ENCODE measurements at regions not wholly inside any gene's neighbourhood (a gene's known extent, or its start where the extent isn't known, plus 50 kb on each side); places are given as distances from the start of the nearest gene placed in this dataset.

- TF ChIP-seq POLR2A (IDR thresholded peaks at IDR 0.05) (no peak), CTCF (IDR thresholded peaks at IDR 0.05) (no peak), POLR2AphosphoS5 (IDR thresholded peaks at IDR 0.05; ENCODE audit: insufficient read depth in 1 of 2, low read depth in 1 of 2) (no peak)
Measured at GRCh38 chr4:30268370-30268769, 451.8 kb upstream of the PCDH7 start.

All from vagina (tissue), 2 donors.